ENCODE measurements at regions not wholly inside any gene's neighbourhood (a gene's known extent, or its start where the extent isn't known, plus 50 kb on each side); places are given as distances from the start of the nearest gene placed in this dataset.

DNA sequence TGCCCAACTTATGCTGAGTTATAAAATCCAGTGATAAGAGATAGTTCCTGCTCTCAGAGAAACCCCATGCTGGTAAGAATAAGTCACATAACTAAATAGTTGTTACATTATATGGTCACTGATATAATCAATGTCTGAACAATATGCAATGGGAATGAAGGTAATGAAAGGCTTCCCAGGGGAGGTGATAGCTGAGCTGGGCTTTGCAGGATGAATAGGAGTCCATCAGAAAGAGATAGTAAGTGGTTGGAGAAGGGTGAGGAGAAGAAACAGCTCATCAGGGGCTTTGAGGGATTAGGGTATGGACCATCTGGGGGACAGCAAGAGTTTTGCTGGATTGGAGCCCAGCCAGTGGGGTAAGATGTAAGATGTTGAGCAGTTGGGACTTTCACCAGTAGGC, 266.7 kb upstream of the CRY1 start:
- DNase-seq (ENCODE audit: insufficient read length, low spot score) (no peak), FAIRE-seq (no peak)
- no peak for TF ChIP-seq POLR2A (IDR thresholded peaks at IDR 0.05; ENCODE audit: low read depth, low read length)

DNA sequence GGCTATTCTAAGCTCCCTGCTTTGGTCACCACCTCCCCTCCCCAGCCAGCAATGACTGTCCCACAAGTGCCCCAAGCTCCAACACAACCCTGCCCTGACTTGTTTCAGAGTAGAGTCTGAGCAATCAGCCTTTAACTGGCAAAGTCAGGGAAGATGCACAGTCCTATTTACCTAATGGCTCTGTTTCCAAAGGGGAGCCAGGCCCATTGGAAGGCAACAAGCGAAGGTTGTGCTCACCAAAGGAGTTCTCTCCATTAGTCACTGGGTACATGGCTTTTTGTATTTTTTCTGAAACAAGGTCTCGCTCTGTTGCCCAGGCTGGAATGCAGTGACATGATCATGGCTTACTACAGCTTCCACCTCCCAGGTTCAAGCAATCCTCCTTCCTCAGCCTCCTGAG, 267.1 kb upstream of the CRY1 start:
- no peak for TF ChIP-seq POLR2A (IDR thresholded peaks at IDR 0.05; ENCODE audit: low read depth, low read length)
- no peak for FAIRE-seq

DNA sequence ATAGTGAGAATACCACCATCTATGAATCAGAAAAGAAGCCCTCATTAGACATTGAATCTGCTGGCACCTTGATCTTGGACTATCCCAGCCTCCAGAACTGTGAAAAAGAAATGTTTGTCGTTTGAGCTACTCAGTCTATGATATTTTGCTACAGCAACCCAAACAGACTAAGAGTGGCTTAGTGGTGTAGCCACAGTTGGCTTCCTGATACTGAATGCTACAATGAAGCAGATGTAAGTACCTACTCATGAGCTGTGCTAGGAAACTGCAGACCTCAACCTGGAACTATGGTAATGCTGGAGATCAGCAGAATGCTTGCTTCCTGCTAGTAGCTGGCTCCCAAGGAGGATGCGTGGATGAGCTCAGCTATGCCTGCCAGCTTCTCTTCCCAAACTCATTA, 268.6 kb upstream of the CRY1 start:
- FAIRE-seq (no peak), DNase-seq (ENCODE audit: insufficient read length, low spot score) (no peak)
- TF ChIP-seq POLR2A (IDR thresholded peaks at IDR 0.05; ENCODE audit: low read depth, low read length): no peak

More for the DNA sequence above, 267.1 kb upstream of the CRY1 start:
- no peak for DNase-seq (ENCODE audit: insufficient read length, low spot score)

DNA sequence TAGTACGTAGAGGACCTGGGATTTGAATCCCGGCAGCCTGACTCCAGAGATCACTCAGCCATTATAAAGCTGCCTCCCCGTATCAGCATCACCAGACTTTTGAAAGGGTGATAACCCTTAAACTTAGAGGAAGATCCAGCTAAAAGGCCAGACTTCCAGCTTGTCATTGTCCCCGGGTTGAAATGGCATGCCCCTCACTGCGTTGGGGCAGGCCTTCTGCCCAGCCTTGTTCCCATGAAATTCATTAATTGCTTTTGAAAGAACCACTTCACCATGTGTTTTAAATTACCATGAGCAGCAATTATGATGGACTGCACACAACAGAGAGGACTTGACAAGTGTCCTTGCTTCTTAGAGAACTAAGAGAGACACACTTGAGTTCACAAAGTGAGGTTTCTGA, 269.6 kb upstream of the CRY1 start:
- FAIRE-seq (no peak), DNase-seq (ENCODE audit: insufficient read length, low spot score) (no peak)

DNA sequence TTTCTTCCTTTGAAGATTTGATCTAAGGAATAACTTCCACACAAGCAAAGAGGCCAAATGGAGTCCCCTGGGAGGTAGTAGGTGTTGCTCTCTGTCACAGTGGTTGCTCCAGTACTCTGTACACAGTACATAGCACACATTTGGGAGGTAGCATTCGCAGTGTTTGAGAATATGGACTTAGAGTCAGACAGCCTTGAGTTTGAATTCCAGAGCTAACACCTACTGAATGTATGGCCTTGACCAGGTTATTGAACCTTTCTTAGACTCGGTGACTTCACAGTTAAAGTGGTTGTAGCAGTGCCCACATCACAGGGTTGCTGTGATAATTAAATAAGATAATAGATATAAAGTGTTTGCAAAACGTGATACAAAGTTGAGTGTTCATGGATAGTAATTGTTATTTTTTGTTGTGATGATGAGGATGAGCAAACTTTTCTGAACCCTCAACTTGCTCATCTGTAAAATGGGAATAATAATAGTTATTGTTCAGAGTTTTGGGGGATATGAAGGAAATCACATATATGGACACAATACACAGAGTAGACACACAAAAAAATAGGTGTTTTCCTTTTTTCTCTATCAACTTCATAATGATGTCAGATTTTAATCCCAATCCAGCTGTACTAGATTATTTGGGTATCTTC, 271.6 kb upstream of the CRY1 start:
- no peak for TF ChIP-seq POLR2A (IDR thresholded peaks at IDR 0.05; ENCODE audit: low read depth, low read length)
- FAIRE-seq (no peak), DNase-seq (ENCODE audit: insufficient read length, low spot score) (no peak)

More for the DNA sequence above, 269.6 kb upstream of the CRY1 start:
- TF ChIP-seq POLR2A (IDR thresholded peaks at IDR 0.05; ENCODE audit: low read depth, low read length): no peak

DNA sequence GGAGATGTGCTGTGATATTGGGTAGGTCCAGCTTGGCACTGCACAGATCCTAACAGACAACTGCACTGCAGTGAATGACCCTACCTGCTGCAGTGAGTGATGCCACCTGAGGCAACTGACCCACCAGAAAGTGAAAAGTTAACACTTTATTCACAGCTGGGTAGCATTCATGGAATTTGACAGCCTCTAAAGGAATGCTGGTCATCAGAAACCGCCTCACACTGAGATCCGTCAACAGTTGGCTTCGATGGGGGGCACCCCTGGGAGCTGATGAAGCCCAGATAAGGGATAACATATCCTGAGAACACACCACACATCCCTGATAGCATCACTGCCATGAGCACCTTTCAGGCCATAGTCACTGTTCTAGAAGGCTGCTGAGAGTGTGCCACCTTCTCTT, 272.4 kb upstream of the CRY1 start:
- TF ChIP-seq POLR2A (IDR thresholded peaks at IDR 0.05; ENCODE audit: low read depth, low read length): no peak
- no peak for DNase-seq (ENCODE audit: insufficient read length, low spot score)
- no peak for FAIRE-seq

DNA sequence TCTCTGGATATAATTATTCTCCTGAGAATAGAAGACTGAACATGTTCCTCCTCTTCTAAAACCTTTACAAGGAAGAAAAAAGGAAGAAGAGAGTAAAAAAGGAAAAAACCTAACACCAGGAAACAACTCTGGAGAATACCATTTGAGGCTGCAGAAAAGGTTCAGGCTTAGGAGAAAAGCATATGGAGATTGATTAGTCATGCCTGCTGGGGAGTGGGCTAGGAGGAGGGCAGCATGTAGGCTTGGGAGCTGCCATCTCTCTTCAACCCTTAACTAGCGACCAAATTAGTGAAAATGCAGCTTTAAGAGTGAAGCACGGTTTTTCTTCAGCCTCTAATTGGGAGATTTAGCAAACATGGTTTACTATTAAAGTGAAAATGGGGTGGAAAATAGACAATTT, 273.0 kb upstream of the CRY1 start:
- TF ChIP-seq POLR2A (IDR thresholded peaks at IDR 0.05; ENCODE audit: low read depth, low read length): no peak
- DNase-seq (ENCODE audit: insufficient read length, low spot score) (no peak), FAIRE-seq (no peak)

DNA sequence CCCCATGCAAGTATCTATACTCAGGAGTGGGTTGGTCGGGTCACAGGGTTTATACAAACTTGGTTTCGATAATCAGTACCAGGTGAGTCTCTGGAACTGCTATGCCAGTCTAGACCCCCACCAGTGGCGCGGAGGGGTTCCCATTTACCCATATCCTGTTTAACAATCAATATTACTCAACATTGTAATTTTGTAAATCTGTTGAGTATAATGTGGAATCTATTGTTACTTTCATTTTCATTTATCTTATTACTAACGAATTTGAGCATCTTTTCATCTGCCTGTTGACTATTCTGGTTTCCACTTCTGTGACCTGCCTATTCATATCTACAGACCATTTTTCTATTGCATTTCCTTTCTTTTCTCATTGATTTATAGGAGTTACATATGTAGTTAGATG, 275.2 kb upstream of the CRY1 start:
- no peak for TF ChIP-seq POLR2A (IDR thresholded peaks at IDR 0.05; ENCODE audit: low read depth, low read length)
- no peak for FAIRE-seq
- no peak for DNase-seq (ENCODE audit: insufficient read length, low spot score)

DNA sequence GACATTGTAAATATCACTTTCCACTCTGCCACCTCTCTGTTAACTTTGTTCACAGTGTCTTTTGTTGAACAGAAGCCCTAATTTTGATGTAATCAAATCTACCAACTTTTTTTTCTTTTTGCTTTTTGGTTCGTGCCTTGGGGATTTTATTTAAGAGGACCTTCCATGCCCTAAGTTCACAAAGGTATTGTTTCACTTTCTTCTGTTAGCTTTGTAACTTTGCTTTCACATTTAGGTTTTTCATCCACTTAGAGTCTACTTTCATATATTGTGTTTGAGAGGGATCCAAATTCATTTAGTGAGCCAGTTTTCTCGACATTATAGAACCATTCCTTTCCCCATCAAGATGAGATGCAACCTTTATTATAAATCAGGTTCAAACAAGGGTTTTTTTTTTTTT, 275.7 kb upstream of the CRY1 start:
- FAIRE-seq (no peak), DNase-seq (ENCODE audit: insufficient read length, low spot score) (no peak)
- no peak for TF ChIP-seq POLR2A (IDR thresholded peaks at IDR 0.05; ENCODE audit: low read depth, low read length)

DNA sequence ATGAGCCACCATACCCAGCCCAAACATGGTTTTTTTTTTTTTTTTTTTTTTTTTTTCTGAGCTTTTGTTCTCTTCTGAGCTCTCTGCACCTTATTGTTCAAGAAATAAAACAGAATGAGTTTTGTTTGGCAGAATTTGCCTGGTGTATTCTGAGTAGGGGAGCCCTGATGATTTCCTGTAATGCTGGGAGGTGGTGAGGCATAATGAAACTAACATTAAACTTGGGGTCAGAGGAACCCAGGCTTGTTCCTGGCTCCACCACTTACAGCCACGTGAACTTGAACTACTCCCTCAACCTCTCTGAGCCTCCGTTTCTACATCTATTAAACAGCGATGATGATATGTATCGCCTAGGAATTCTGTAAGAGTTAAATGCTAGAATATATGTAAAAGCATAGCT, 276.3 kb upstream of the CRY1 start:
- FAIRE-seq: no peak
- no peak for DNase-seq (ENCODE audit: insufficient read length, low spot score)
- no peak for TF ChIP-seq POLR2A (IDR thresholded peaks at IDR 0.05; ENCODE audit: low read depth, low read length)

DNA sequence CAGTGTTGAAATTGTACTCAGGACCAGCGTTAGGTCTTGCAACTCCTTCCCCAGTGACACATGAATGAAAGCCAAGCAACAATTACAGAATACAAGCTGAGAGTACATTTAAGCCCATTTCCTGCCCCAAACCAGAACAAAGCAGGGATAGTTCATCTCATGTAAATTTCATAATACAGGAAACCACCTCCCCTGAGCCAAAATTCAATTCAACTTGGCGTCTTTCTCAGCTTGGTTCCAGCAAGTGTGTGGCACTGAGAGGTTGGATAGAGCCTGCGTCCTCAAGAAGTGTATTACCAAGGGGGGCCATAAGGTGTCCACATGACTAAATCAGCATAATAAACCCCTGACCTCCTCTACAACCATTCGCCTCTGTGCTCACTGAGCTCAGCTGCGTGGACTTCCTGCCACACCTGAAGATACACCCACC, 278.9 kb upstream of the CRY1 start:
- TF ChIP-seq POLR2A (IDR thresholded peaks at IDR 0.05; ENCODE audit: low read depth, low read length): no peak
- no peak for FAIRE-seq
- DNase-seq (ENCODE audit: insufficient read length, low spot score): no peak

DNA sequence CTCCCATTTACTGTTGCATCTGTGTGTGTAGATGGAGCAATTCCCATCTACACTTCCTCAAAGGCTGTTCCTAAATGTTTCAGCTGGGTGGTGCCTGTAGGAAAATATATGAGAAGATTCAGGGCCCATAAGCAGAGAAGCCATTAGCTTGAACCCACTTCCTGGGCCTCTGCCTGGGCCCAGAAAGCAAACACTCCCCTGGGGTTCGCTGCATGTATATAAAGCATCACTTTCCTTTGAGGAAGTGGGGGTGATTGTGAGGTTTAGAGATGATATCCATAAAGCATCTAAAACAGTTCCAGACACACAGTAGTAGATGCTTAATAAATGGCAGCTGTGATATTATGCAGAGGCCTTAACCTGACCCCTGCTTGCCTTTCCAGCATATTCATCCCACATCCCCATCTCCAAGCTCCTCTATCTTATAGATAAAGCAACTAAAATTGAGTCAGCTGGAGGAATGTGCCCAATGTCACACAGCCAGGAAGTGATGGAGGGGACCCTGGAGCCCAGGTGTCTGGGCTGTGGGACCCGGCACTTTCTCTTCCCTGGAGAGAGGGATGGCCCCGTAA, 280.0 kb upstream of the CRY1 start:
- no peak for TF ChIP-seq POLR2A (IDR thresholded peaks at IDR 0.05; ENCODE audit: low read depth, low read length)
- FAIRE-seq: no peak
- DNase-seq (ENCODE audit: insufficient read length, low spot score): no peak

DNA sequence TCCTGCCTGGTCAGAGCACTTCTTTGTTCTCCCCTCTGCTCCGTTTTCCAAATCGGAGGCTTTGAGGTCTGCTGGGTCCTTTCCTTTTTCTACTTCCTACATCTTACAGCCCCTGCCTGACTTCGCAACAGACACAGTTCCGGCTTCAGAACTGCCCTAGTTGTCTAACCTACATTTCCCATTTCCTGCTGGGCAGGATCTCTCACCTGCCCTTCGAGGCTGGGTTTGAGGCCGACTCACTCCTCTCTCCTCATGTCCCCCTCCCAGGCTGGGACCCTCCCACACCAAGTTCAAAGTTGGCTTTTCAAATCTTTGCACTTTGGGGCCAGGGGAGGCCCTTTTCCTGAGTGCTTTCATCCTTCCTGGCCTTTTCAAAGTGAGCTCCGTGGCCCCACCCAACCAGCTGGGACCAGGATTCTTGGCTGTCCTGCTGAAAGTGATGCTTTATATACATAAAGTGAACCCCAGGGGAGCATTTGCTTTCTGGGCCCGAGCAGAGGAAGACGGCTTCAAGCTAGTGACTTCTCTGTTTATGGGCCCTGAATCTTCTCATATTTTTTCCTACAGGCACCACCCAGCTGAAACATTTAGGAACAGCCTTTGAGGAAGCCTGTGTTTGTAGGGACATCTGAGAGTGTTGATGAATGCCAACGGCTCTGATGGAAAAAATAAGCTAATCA, 281.0 kb upstream of the CRY1 start:
- DNase-seq (ENCODE audit: insufficient read length, low spot score): no peak
- TF ChIP-seq POLR2A (IDR thresholded peaks at IDR 0.05; ENCODE audit: low read depth, low read length): no peak
- FAIRE-seq: no peak

DNA sequence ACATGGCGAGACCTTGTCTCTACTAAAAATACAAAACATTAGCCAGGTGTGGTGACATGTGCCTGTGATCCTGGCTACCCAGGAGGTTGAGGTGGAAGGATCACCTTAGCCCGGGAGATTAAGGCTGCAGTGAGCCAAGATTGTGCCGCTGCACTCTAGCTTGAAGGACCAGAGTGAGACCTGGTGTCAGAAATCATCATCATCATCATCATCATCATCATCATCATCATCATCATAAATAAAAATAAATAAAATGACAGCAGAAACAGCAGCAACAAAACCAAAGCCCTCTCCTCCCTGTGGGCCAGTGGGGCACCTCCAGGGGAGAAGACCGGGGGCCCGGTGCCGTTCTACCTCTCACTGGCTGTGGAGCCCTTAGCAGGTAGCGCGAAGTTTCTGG, 281.9 kb upstream of the CRY1 start:
- TF ChIP-seq POLR2A (IDR thresholded peaks at IDR 0.05; ENCODE audit: low read depth, low read length): no peak
- no peak for FAIRE-seq

More for the DNA sequence above, 281.9 kb upstream of the CRY1 start:
- no peak for DNase-seq (ENCODE audit: insufficient read length, low spot score)
